ENCODE measurements at regions not wholly inside any gene's neighbourhood (a gene's known extent, or its start where the extent isn't known, plus 50 kb on each side); places are given as distances from the start of the nearest gene placed in this dataset.

DNA sequence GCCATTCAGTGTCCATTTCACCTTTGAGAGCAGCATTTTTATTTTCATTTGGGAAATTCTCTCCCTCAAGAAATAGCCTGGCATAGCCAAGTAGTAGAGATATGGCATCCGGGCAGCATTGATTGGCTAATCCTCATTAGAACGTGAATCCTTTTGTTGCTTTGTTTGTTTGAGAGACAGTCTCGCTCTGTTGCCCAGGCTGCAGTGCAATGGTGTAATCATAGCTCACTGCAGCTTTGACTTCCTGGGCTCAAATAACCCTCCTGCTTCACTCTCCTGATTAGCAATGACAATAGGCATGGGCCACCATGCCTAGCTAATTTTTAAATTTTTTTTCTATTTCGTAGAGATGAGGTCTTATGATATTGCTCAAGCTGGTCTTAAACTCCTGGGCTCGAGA, 1174.9 kb upstream of the AUTS2 start:
- H3K9me3 ChIP-seq (ENCODE audit: control insufficient read depth in 4 of 4, low read length in 3 of 4) = no peaks in the 10 kb centered on the region
- no peak overlapping the region for H3K27ac ChIP-seq (ENCODE audit: low read depth in 1 of 2, low read length in 2 of 2)
- H3K36me3 ChIP-seq (ENCODE audit: control insufficient read depth in 4 of 4, insufficient read depth in 3 of 4, low read depth in 1 of 4, low read length in 3 of 4) = no peaks in the 10 kb centered on the region
- H3K4me3 ChIP-seq (ENCODE audit: low read depth in 1 of 3, low read length in 3 of 3) = no peak overlapping the region
- WGBS = 68% methylated on average over 5 of the region's 5 CpGs
- no peak for DNase-seq (ENCODE audit: low spot score)
- H3K9ac ChIP-seq (ENCODE audit: low read depth in 1 of 2, low read length in 2 of 2) = no peak overlapping the region
- no peaks in the 10 kb centered on the region for H3K27me3 ChIP-seq (ENCODE audit: control insufficient read depth in 4 of 4, insufficient read depth in 4 of 4, low read length in 3 of 4)
- no peaks in the 10 kb centered on the region for H3K4me1 ChIP-seq (ENCODE audit: control insufficient read depth in 4 of 4, insufficient read depth in 4 of 4, low read length in 3 of 4)
- TF ChIP-seq, protein P1, sequence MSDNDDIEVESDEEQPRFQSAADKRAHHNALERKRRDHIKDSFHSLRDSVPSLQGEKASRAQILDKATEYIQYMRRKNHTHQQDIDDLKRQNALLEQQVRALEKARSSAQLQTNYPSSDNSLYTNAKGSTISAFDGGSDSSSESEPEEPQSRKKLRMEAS (IDR thresholded peaks at IDR 0.05) = no peak
- no peak for TF ChIP-seq FOXA2 (IDR thresholded peaks at IDR 0.05)
- TF ChIP-seq HNF4A (conservative IDR thresholded peaks at IDR 0.05) = no peak
- TF ChIP-seq GABPA (IDR thresholded peaks at IDR 0.05 in 1 of 2, conservative IDR thresholded peaks at IDR 0.05 in 1 of 2) = no peak
- TF ChIP-seq, protein P2, sequence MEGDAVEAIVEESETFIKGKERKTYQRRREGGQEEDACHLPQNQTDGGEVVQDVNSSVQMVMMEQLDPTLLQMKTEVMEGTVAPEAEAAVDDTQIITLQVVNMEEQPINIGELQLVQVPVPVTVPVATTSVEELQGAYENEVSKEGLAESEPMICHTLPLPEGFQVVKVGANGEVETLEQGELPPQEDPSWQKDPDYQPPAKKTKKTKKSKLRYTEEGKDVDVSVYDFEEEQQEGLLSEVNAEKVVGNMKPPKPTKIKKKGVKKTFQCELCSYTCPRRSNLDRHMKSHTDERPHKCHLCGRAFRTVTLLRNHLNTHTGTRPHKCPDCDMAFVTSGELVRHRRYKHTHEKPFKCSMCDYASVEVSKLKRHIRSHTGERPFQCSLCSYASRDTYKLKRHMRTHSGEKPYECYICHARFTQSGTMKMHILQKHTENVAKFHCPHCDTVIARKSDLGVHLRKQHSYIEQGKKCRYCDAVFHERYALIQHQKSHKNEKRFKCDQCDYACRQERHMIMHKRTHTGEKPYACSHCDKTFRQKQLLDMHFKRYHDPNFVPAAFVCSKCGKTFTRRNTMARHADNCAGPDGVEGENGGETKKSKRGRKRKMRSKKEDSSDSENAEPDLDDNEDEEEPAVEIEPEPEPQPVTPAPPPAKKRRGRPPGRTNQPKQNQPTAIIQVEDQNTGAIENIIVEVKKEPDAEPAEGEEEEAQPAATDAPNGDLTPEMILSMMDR (IDR thresholded peaks at IDR 0.05; ENCODE audit: low read depth, low read length, missing input control) = no peak
- no peak for TF ChIP-seq FOXA1 (IDR thresholded peaks at IDR 0.05)
- no peak for TF ChIP-seq NR2F2 (IDR thresholded peaks at IDR 0.05)
- TF ChIP-seq TAF1 (conservative IDR thresholded peaks at IDR 0.05) = no peak
- TF ChIP-seq SP1 (IDR thresholded peaks at IDR 0.05) = no peak
- TF ChIP-seq, protein P3, sequence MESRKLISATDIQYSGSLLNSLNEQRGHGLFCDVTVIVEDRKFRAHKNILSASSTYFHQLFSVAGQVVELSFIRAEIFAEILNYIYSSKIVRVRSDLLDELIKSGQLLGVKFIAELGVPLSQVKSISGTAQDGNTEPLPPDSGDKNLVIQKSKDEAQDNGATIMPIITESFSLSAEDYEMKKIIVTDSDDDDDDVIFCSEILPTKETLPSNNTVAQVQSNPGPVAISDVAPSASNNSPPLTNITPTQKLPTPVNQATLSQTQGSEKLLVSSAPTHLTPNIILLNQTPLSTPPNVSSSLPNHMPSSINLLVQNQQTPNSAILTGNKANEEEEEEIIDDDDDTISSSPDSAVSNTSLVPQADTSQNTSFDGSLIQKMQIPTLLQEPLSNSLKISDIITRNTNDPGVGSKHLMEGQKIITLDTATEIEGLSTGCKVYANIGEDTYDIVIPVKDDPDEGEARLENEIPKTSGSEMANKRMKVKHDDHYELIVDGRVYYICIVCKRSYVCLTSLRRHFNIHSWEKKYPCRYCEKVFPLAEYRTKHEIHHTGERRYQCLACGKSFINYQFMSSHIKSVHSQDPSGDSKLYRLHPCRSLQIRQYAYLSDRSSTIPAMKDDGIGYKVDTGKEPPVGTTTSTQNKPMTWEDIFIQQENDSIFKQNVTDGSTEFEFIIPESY (IDR thresholded peaks at IDR 0.05) = no peak
- no peak for TF ChIP-seq RAD21 (IDR thresholded peaks at IDR 0.05)

DNA sequence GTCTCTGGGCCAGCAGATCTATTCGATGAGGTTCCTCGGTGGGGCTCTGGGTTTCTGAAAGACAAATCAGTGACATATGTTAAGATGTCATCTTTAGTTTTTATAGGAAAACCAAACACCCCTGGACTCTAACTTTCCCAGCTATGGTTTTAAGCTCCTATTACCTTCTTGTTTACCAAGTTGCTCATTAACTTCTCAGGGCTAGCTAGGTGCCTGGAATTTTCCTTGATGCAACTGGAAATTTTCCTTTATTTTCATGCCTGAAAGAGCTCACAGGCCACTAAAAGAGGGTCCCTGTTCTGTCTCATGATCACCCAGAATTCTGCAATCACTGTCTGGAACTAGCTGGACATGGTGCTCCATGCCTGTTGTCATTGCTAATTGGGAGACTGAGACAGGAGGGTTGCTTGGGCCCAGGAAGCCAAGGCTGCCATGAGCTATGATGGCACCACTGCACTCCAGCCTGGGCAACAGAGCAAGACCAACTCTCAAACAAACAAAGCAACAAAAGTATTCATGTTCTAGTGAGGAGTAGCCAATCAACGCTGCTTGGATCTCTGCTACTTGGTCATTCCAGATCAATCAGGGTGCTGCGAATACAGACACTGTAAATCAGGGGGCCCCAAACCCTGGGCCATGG, 1173.5 kb upstream of the AUTS2 start:
- Histone ChIP-seq H3K27me3 (ENCODE audit: control insufficient read depth in 4 of 4, insufficient read depth in 4 of 4, low read length in 3 of 4) (no peaks in the 10 kb centered on the region), H3K9ac (ENCODE audit: low read depth in 1 of 2, low read length in 2 of 2) (no peak overlapping the region), H3K27ac (ENCODE audit: low read depth in 1 of 2, low read length in 2 of 2) (no peak overlapping the region), H3K36me3 (ENCODE audit: control insufficient read depth in 4 of 4, insufficient read depth in 3 of 4, low read depth in 1 of 4, low read length in 3 of 4) (no peaks in the 10 kb centered on the region), H3K4me3 (ENCODE audit: low read depth in 1 of 3, low read length in 3 of 3) (no peak overlapping the region), H3K4me1 (ENCODE audit: control insufficient read depth in 4 of 4, insufficient read depth in 4 of 4, low read length in 3 of 4) (no peaks in the 10 kb centered on the region), H3K9me3 (ENCODE audit: control insufficient read depth in 4 of 4, low read length in 3 of 4) (no peaks in the 10 kb centered on the region)
- DNase-seq (ENCODE audit: low spot score) = no peak
- TF ChIP-seq JUND (IDR thresholded peaks at IDR 0.05) (no peak), HNF4G (IDR thresholded peaks at IDR 0.05) (no peak), EGR1 (IDR thresholded peaks at IDR 0.05; ENCODE audit: low read depth in 2 of 2) (no peak), FOXA2 (IDR thresholded peaks at IDR 0.05) (no peak), RAD21 (IDR thresholded peaks at IDR 0.05) (no peak), GABPA (IDR thresholded peaks at IDR 0.05 in 1 of 2, conservative IDR thresholded peaks at IDR 0.05 in 1 of 2) (no peak)
- TF ChIP-seq, protein P4, sequence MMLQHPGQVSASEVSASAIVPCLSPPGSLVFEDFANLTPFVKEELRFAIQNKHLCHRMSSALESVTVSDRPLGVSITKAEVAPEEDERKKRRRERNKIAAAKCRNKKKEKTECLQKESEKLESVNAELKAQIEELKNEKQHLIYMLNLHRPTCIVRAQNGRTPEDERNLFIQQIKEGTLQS (IDR thresholded peaks at IDR 0.05) = no peak
- 79% methylated on average over 4 of the region's 4 CpGs for WGBS

DNA sequence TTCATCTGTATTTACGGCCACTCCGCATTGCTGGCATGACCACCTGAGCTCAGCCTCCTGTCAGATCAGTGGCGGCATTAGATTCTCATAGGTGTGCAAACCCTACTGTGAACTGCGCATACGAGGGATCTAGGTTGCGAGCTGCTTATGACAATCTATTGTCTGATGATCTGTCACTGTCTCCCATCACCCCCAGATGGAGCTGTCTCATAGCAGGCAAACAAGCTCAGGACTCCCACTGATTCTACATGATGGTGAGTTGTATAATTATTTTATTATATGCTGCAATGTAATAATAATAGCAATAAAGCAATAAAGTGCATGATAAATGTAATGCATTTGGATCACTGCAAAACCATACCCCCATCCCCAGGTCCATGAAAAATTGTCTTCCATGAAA, 1172.9 kb upstream of the AUTS2 start:
- H3K9ac ChIP-seq (ENCODE audit: low read depth in 1 of 2, low read length in 2 of 2) = no peak overlapping the region
- TF ChIP-seq EGR1 (IDR thresholded peaks at IDR 0.05; ENCODE audit: low read depth in 2 of 2) (no peak), RAD21 (IDR thresholded peaks at IDR 0.05) (peak in 1 of 2 donors; percentile 9), YY1 (IDR thresholded peaks at IDR 0.05) (no peak), GABPA (IDR thresholded peaks at IDR 0.05 in 1 of 2, conservative IDR thresholded peaks at IDR 0.05 in 1 of 2) (no peak), FOXA1 (IDR thresholded peaks at IDR 0.05) (no peak), FOXA2 (IDR thresholded peaks at IDR 0.05) (no peak), JUND (IDR thresholded peaks at IDR 0.05) (no peak)
- H3K36me3 ChIP-seq (ENCODE audit: control insufficient read depth in 4 of 4, insufficient read depth in 3 of 4, low read depth in 1 of 4, low read length in 3 of 4) = no peaks in the 10 kb centered on the region
- WGBS = 87% methylated on average over 6 of the region's 6 CpGs
- H3K9me3 ChIP-seq (ENCODE audit: control insufficient read depth in 4 of 4, low read length in 3 of 4) = no peaks in the 10 kb centered on the region
- H3K27me3 ChIP-seq (ENCODE audit: control insufficient read depth in 4 of 4, insufficient read depth in 4 of 4, low read length in 3 of 4) = no peaks in the 10 kb centered on the region
- H3K4me1 ChIP-seq (ENCODE audit: control insufficient read depth in 4 of 4, insufficient read depth in 4 of 4, low read length in 3 of 4) = no peaks in the 10 kb centered on the region
- DNase-seq (ENCODE audit: low spot score) = no peak
- H3K27ac ChIP-seq (ENCODE audit: low read depth in 1 of 2, low read length in 2 of 2) = no peak overlapping the region
- H3K4me3 ChIP-seq (ENCODE audit: low read depth in 1 of 3, low read length in 3 of 3) = no peak overlapping the region
